ENCODE measurements at regions not wholly inside any gene's neighbourhood (a gene's known extent, or its start where the extent isn't known, plus 50 kb on each side); places are given as distances from the start of the nearest gene placed in this dataset.

DNA sequence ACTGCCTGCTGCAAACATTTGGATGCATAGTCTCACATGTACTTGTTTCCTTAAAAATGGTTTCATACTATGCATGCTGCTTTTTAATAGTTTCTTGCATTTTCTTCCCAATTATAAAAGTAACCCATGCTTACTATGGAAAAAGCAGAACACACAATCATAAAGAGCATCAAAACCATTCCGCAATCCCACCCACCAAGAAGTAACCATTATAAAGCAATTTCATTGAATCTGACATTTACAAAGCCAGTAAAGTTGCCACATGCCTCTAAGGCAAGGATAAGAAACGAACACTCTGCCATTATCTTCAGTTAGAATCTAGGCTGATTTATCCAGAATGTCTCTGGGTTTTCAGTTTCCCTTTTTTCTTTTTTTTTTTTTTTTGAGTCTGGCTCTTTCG is 92.7 kb upstream of the OSMR start:
- no peak overlapping the region for H3K27ac ChIP-seq
- no peak for TF ChIP-seq ZFX (IDR thresholded peaks at IDR 0.05)
- TF ChIP-seq, protein P1, sequence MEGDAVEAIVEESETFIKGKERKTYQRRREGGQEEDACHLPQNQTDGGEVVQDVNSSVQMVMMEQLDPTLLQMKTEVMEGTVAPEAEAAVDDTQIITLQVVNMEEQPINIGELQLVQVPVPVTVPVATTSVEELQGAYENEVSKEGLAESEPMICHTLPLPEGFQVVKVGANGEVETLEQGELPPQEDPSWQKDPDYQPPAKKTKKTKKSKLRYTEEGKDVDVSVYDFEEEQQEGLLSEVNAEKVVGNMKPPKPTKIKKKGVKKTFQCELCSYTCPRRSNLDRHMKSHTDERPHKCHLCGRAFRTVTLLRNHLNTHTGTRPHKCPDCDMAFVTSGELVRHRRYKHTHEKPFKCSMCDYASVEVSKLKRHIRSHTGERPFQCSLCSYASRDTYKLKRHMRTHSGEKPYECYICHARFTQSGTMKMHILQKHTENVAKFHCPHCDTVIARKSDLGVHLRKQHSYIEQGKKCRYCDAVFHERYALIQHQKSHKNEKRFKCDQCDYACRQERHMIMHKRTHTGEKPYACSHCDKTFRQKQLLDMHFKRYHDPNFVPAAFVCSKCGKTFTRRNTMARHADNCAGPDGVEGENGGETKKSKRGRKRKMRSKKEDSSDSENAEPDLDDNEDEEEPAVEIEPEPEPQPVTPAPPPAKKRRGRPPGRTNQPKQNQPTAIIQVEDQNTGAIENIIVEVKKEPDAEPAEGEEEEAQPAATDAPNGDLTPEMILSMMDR (conservative IDR thresholded peaks at IDR 0.05) = no peak

DNA sequence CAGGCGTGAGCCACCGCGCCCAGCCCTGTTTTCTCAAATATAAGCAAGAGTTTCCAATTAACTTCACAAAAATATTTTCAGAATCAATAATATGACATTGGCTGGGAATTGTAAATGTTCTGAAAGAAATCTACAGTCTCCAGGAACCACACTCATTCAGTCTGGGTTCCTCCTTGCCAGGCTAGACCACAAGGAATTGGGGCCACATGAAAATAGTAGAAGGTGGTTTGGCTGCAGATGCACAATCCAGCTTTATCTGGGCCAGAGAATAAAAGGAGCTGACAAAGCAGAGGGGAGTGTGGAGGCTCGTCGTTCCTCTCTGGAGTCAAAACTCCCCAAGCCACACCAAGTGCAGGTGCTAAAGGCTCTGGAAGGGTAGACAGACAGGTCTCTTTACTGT is 92.0 kb upstream of the OSMR start:
- no peak overlapping the region for H3K27ac ChIP-seq
- TF ChIP-seq, protein P1 (conservative IDR thresholded peaks at IDR 0.05) = no peak
- TF ChIP-seq ZFX (IDR thresholded peaks at IDR 0.05) = no peak

DNA sequence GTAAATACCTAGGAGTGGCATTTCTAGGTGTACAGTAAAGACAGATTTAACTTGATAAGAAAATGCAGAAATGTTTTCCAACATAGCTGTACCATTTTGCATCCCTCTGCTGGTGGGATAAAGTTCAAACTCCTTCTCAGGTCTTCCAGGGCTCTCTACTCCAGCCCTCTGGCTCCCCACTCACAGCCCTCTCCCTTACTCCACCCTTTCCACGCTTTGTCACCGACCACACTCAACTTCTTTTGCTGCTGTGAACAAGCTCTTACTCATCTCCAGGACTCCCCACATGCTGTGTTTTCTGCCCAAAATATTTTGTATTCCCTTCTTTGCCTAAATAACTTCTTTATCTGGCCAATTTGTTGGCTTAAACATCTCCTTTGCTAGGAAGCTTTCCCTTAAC is 90.6 kb upstream of the OSMR start:
- TF ChIP-seq ZFX (IDR thresholded peaks at IDR 0.05) = no peak
- TF ChIP-seq, protein P1 (conservative IDR thresholded peaks at IDR 0.05) = no peak; the same call in 1 of the 2 replicates

DNA sequence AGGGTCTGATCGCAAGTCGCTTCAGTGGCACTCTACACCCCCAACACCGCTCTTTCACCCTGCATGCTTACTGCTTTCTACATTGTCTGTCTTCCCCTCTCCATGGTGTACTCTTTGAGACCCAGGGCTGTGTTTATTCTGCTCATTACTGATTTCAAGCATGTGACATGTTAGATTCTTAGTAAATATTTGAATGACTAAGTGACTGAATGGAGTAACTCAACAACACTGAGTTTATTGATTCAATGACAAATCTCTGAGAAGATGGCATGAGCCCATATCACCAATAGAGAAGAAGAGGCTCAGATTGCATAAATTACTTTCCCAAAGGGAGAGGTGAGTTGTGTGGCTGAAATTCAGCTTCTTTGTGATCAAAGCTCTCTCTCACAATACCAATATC is 89.7 kb upstream of the OSMR start:
- H3K27ac ChIP-seq = no peak overlapping the region
- TF ChIP-seq, protein P1 (conservative IDR thresholded peaks at IDR 0.05) = no peak
- TF ChIP-seq ZFX (IDR thresholded peaks at IDR 0.05) = no peak

More for the DNA sequence above, 90.6 kb upstream of the OSMR start:
- no peak overlapping the region for H3K27ac ChIP-seq

DNA sequence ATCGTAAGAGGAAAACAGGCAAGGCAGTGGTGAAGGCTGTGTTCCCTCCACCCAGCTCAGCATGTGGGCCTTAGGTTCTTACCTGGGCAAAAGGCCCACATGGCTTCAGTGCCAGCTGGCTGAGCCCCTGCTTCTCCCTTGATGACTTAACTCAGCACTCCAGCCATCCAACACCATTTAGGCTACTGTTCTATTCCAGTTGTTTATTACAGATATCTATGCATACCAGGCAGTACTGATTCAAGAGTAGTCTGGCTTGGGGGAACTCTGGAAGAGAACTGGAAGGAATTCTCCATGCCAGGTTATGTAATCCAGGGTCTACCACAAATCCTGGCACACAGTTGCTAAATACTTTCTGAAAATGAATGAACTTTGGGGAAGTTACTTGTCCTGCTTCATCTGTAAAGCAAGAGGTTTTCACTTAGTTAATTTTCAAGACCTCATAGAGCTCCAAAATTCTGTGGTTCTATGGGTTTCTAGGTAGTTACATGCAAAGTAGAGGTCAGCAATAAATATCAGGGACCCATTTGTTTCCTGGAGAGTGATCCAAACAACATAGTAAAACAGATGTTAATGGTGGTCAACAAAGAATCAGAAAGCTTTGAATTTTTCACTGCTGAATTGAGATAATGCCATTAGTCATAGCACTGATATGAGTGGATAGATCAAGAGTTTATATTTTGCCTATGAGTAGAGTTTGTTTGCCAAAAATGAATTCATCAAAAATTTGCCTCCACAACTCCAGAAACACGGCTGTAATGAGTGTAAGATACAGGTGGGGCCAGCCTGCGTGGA is 88.2 kb upstream of the OSMR start:
- H3K27ac ChIP-seq = no peak overlapping the region
- TF ChIP-seq, protein P1 (conservative IDR thresholded peaks at IDR 0.05) = no peak
- no peak for TF ChIP-seq ZFX (IDR thresholded peaks at IDR 0.05)

DNA sequence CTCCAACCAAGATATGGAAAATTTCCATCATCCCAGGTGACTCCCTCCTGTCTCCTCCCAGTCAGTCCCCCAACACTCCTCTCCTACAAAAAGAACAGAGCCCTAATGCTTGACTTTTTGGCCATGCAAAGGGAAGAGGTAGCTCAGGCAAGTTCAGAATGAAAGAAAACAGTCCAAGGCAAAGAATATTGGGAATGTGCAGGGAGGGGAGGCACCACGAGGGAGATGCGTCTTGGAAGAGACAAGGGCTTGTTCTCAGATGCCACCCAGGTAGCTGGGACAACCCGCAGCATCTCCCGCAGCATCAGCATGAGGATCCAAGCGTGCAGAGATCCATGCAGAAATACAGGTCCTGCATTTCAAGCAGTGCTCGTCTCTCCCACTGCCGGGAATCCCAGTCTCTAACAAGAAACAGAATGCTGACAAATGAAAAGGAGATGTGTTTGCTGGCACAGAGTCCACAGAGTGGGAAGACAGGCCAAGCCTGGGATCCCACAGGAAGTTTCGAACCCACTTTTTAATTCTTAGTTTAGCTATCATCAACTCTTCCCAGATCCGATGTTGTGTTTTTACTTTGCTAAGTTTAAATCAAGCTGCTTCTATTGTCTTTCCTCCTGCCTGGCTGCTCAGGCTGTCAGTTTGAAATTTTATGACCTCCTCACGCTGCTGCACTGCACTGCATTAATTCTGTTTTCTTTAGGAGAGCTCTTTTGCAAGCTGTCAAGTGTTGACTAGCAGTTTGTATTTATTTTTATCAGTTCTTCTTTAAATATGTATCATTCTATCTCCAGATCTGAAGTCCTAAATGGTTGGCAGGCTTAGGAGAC is 86.8 kb upstream of the OSMR start:
- H3K27ac ChIP-seq = no peak overlapping the region
- TF ChIP-seq ZFX (IDR thresholded peaks at IDR 0.05) = no peak
- TF ChIP-seq, protein P1 (conservative IDR thresholded peaks at IDR 0.05) = no peak

DNA sequence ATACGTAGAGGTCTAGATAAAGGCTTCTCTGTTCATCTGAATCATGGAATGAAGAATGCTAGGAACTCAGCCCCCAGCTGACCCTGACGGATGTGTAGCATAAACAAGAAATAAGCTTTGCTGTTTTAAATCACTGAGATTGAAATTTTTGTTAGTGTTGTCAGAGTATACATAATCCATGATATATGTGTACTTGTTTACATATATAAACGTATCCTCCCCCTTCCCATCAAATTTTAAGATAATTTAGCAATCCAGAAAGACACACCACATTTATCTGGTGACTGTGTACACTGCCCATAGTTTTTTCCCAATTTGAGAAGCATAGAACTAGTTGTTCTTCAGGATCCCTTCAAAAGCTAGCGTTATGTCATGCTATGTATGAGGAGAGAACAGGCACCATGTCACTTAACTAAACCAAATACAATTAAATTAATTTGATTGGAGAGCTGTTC is 80.8 kb upstream of the OSMR start:
- TF ChIP-seq, protein P1 (conservative IDR thresholded peaks at IDR 0.05) = no peak
- TF ChIP-seq ZFX (IDR thresholded peaks at IDR 0.05) = no peak
- no peak overlapping the region for H3K27ac ChIP-seq
